OCI-LY7 (cell line): ENCODE measurements at regions not wholly inside any gene's neighbourhood (a gene's known extent, or its start where the extent isn't known, plus 50 kb on each side); places are given as distances from the start of the nearest gene placed in this dataset.

Source experiments
- BruUV-seq: library from RNA; stranded (reverse); fragments of 400-500 nt; replicated peaks from 2 replicates; lab custom pipeline; 2021; lab: Mats Ljungman, UMichigan
- CTCF ChIA-PET: fragments of 300-600 bp; sonication (Branson Sonifier 250); formaldehyde crosslinking; loops from one replicate; lab custom pipeline; 2022; ENCODE audit warnings: antibody characterized with exemption; ENCODE audit not compliant: unreplicated experiment; lab: Charles Lee
- POLR2A ChIA-PET: fragments of 300-600 bp; sonication (Branson Sonifier 250); formaldehyde crosslinking; loops from one replicate; lab custom pipeline; 2022; ENCODE audit warnings: antibody characterized with exemption; lab: Charles Lee
- DNase-seq: peaks from one replicate; pipeline ENCODE4 v3.0.0-alpha.2; 2015; ENCODE audit warnings: low spot score
- H2AFZ ChIP-seq: fragments of 200-600 bp; sonication (generic), shearing (Covaris generic); 2 replicates; pipeline ENCODE4 v1.6.1; 2014; ENCODE audit warnings: mild to moderate bottlenecking, antibody characterized with exemption, low read length, moderate library complexity
- H3K27ac ChIP-seq: fragments of 200-600 bp; sonication (generic); 2 replicates; pipeline ENCODE4 v1.5.1; 2014; ENCODE audit warnings: mixed run types, low read depth, mild to moderate bottlenecking, moderate library complexity, low read length, inconsistent platforms; ENCODE audit not compliant: poor library complexity, severe bottlenecking
- H3K36me3 ChIP-seq: fragments of 200-600 bp; sonication (generic); 2 replicates; pipeline ENCODE4 v1.6.1; 2014; ENCODE audit warnings: mild to moderate bottlenecking, antibody characterized with exemption, low read length, moderate library complexity, mixed read lengths; ENCODE audit not compliant: insufficient read depth
- H3K4me1 ChIP-seq: fragments of 200-600 bp; sonication (generic); 2 replicates; pipeline ENCODE4 v1.5.1; 2014; ENCODE audit warnings: mild to moderate bottlenecking, low read length; ENCODE audit not compliant: insufficient read depth, poor library complexity, severe bottlenecking
- H3K4me2 ChIP-seq: fragments of 200-600 bp; sonication (generic); 2 replicates; pipeline ENCODE4 v1.6.1; 2014; ENCODE audit warnings: mild to moderate bottlenecking, low read length
- H3K4me3 ChIP-seq: fragments of 200-600 bp; sonication (generic); 2 replicates; pipeline ENCODE4 v1.5.1; 2014; ENCODE audit warnings: mild to moderate bottlenecking, low read depth, low read length; ENCODE audit not compliant: poor library complexity, severe bottlenecking
- H3K79me2 ChIP-seq: fragments of 200-600 bp; sonication (generic); 2 replicates; pipeline ENCODE4 v1.6.1; 2016; ENCODE audit warnings: low read depth, mild to moderate bottlenecking, low read length, moderate library complexity, mixed read lengths; ENCODE audit not compliant: insufficient read depth
- H3K9me2 ChIP-seq: fragments of 200-600 bp; sonication (generic); 2 replicates; pipeline ENCODE4 v1.6.1; 2016; ENCODE audit warnings: mild to moderate bottlenecking, low read length, mixed read lengths; ENCODE audit not compliant: insufficient read depth
- H3K9me3 ChIP-seq: fragments of 200-600 bp; sonication (generic); 2 replicates; pipeline ENCODE4 v1.6.1; 2014; ENCODE audit warnings: mild to moderate bottlenecking, mixed run types, low read length, mixed read lengths
- H4K20me1 ChIP-seq: fragments of 200-600 bp; sonication (generic); 2 replicates; pipeline ENCODE4 v1.6.1; 2014; ENCODE audit warnings: mild to moderate bottlenecking, antibody characterized with exemption, low read length, moderate library complexity, mixed read lengths; ENCODE audit not compliant: insufficient read depth
- EZH2phosphoT487 ChIP-seq: fragments of 200-600 bp; sonication (generic); IDR thresholded peaks from 2 replicates; pipeline ENCODE4 v1.6.1; 2018; ENCODE audit warnings: low read depth, borderline replicate concordance, mild to moderate bottlenecking, mixed run types, antibody characterized with exemption, low read length, moderate library complexity, mixed read lengths
- intact Hi-C: fragments of 100-400 bp; cut with micrococcal nuclease; formaldehyde crosslinking; loops from one replicate; pipeline ENCODE4 v1.10.0; 2022; ENCODE audit not compliant: unreplicated experiment
- TF ChIP-seq, protein P1 (sequence below): fragments of 200-600 bp; sonication (generic); conservative IDR thresholded peaks from 2 replicates; pipeline ENCODE4 v1.5.1; 2014; ENCODE audit warnings: mild to moderate bottlenecking, antibody characterized with exemption, low read length, moderate library complexity, mixed read lengths

DNA sequence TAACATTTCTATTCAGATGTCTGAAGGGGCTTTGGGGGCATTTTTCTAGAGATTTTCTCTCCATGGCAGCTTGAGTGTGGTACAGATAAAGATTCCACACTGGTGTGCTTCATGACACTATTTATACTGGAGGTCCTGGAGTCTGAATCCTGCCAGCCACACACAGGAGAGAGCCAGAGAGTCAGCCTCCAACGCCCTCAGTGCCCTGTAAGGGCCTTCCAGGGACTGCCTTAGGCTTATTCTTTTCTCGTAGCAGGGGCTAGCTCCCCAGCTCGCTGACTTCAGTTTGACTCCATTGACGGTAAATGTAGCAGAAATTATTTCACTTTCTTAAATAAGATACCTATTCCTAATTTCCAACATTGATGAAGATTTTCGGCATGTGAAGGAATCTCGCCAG is 100.9 kb downstream of the VSTM2A start:
- Histone ChIP-seq H2AFZ (no peak overlapping the region), H3K4me2 (no peak overlapping the region), H3K27ac (no peak overlapping the region), H4K20me1 (no peaks in the 10 kb centered on the region), H3K36me3 (no peaks in the 10 kb centered on the region), H3K79me2 (no peaks in the 10 kb centered on the region), H3K4me3 (no peak overlapping the region), H3K9me3 (no peaks in the 10 kb centered on the region), H3K4me1 (no peaks in the 10 kb centered on the region), H3K9me2 (no peaks in the 10 kb centered on the region)
- TF ChIP-seq EZH2phosphoT487 = no peak
- TF ChIP-seq, protein P1, sequence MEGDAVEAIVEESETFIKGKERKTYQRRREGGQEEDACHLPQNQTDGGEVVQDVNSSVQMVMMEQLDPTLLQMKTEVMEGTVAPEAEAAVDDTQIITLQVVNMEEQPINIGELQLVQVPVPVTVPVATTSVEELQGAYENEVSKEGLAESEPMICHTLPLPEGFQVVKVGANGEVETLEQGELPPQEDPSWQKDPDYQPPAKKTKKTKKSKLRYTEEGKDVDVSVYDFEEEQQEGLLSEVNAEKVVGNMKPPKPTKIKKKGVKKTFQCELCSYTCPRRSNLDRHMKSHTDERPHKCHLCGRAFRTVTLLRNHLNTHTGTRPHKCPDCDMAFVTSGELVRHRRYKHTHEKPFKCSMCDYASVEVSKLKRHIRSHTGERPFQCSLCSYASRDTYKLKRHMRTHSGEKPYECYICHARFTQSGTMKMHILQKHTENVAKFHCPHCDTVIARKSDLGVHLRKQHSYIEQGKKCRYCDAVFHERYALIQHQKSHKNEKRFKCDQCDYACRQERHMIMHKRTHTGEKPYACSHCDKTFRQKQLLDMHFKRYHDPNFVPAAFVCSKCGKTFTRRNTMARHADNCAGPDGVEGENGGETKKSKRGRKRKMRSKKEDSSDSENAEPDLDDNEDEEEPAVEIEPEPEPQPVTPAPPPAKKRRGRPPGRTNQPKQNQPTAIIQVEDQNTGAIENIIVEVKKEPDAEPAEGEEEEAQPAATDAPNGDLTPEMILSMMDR = no peak
- DNase-seq = no peak
- POLR2A ChIA-PET = no interaction called here
- CTCF ChIA-PET = no interaction called here
- intact Hi-C loops = no loop called here
- no TSS peak for BruUV-seq

DNA sequence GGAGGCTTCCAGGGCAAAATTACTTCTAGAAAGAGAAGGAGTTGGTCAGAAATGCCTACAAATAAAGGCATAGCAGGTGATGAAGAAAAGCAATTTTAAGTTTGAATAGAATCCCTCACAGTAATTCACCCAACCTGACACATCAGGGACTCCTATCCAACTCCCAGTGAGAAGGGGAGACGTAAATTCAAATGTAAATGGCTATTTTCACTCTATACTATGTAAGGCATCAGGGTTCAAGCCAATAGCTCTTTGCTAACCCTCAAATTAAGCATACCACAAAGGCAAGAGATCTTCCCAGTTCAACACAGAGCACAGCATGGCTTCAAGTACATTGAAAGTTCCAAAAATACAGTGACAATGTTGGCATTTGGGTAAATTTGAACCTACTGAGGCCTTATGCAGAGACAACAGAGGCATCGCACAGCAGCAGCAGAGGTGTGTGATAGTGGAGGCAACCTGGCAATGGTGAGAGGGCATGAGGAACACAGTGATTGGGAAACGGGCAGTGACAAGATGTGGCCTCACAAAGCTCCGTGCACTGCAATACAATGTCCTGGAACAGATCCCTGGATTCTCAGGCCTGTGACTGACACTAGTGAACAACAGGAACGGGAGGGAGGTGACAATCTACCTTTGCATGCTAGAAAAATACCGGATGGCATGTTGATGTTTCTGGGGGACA is 95.7 kb downstream of the VSTM2A start:
- no peaks in the 10 kb centered on the region for H3K4me1 ChIP-seq
- intact Hi-C loops = no loop called here
- BruUV-seq = no TSS peak
- no peaks in the 10 kb centered on the region for H3K9me3 ChIP-seq
- no peaks in the 10 kb centered on the region for H3K36me3 ChIP-seq
- H3K27ac ChIP-seq = no peak overlapping the region
- H3K4me3 ChIP-seq = no peak overlapping the region
- no peak for DNase-seq
- ChIA-PET CTCF (no interaction called here), POLR2A (interaction anchor here (0.6 kb wide), 1 partner anchor 1020 kb away, joined by 4 read pairs; no protein-coding TSS in a partner anchor)
- H2AFZ ChIP-seq = no peak overlapping the region
- H3K9me2 ChIP-seq = no peaks in the 10 kb centered on the region
- H4K20me1 ChIP-seq = no peaks in the 10 kb centered on the region
- no peaks in the 10 kb centered on the region for H3K79me2 ChIP-seq
- H3K4me2 ChIP-seq = no peak overlapping the region
- TF ChIP-seq EZH2phosphoT487 = no peak
- TF ChIP-seq, protein P1 = no peak

DNA sequence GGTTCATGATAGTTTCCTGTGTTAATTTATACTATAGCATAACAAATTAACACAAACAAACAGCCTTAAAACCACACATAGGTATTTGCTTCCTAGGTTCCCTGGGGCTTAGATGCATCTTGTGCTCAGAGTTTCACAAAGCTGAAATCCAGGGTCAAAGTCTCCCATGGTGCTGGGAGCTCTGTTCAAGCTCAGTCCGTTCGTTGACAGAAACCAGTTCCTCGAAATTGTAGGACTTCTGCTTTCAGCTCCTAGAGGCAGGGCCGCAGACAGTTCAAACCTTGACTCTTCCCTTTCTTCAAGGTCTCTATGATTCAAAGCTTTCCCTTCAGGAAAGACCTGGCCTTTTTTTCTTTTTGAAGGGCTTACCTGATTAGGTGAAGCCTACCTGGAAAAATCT is 90.5 kb downstream of the VSTM2A start:
- Histone ChIP-seq H3K4me3 (no peak overlapping the region), H3K4me1 (no peaks in the 10 kb centered on the region), H3K36me3 (no peaks in the 10 kb centered on the region), H3K27ac (no peak overlapping the region), H3K9me2 (no peaks in the 10 kb centered on the region), H3K4me2 (no peak overlapping the region), H3K79me2 (no peaks in the 10 kb centered on the region), H3K9me3 (no peaks in the 10 kb centered on the region), H4K20me1 (no peaks in the 10 kb centered on the region), H2AFZ (no peak overlapping the region)
- BruUV-seq = no TSS peak
- ChIA-PET POLR2A (no interaction called here), CTCF (no interaction called here)
- intact Hi-C loops = no loop called here
- no peak for DNase-seq
- TF ChIP-seq EZH2phosphoT487 = no peak
- TF ChIP-seq, protein P1 = no peak
